B cell (primary cell): ENCODE measurements at regions not wholly inside any gene's neighbourhood (a gene's known extent, or its start where the extent isn't known, plus 50 kb on each side); places are given as distances from the start of the nearest gene placed in this dataset.

ENCODE experiments used
- ATAC-seq: fragments of 200-7000 bp; cut with Tn5 transposase; one replicate; pipeline ENCODE4 v1.10.0; 2021; ENCODE audit warnings: low read depth, mild to moderate bottlenecking, moderate number of reproducible peaks, moderate library complexity
- CTCF ChIA-PET: fragments of 350-600 bp; sonication (Branson Sonifier 250); formaldehyde crosslinking; loops from one replicate; lab custom pipeline; 2021; ENCODE audit warnings: antibody characterized with exemption, inconsistent platforms; lab: Charles Lee
- POLR2A ChIA-PET: fragments of 350-600 bp; sonication (Branson Sonifier 250); formaldehyde crosslinking; loops from one replicate; lab custom pipeline; 2021; ENCODE audit warnings: antibody characterized with exemption; lab: Charles Lee
- DNase-seq: peaks from one replicate; pipeline ENCODE4 v3.0.0; 2013
- H2AFZ ChIP-seq: 2 replicates; pipeline ENCODE4 v1.6.1; 2012; ENCODE audit warnings: mild to moderate bottlenecking, low read depth, low read length; ENCODE audit not compliant: insufficient read depth, poor library complexity, severe bottlenecking
- H3K27ac ChIP-seq, 2 donors: 1 replicate in 1 of 2; 2 replicates in 1 of 2; pipeline ENCODE4 v1.5.1; 2012 to 2013; ENCODE audit warnings: low read length in 2 of 2, mild to moderate bottlenecking in 2 of 2, moderate library complexity in 1 of 2
- H3K27me3 ChIP-seq, 4 experiments: fragments of 200-600 bp in 1 of 4; sonication (generic) in 1 of 4; replicated peaks in 1 of 4; 1 replicate in 2 of 4; 2 replicates in 2 of 4; pipeline versions ENCODE4 v1.6.1 to v1.7.0; 2013 to 2016; ENCODE audit warnings: low read length in 3 of 4, mild to moderate bottlenecking in 2 of 4, mixed read lengths in 1 of 4, moderate library complexity in 1 of 4; ENCODE audit not compliant: insufficient read depth in 4 of 4, control insufficient read depth in 3 of 4; ENCODE audit errors: control extremely low read depth in 1 of 4
- H3K36me3 ChIP-seq, 2 experiments: replicated peaks in 1 of 2; 1 replicate in 1 of 2; 2 replicates in 1 of 2; pipeline versions ENCODE4 v1.6.1 to v1.7.1; 2013; ENCODE audit warnings: low read length in 1 of 2; ENCODE audit not compliant: insufficient read depth in 2 of 2, control insufficient read depth in 1 of 2; ENCODE audit errors: control extremely low read depth in 1 of 2, extremely low read depth in 1 of 2
- H3K4me1 ChIP-seq, 2 donors: fragments of 200-600 bp in 1 of 2; sonication (generic) in 1 of 2; 1 replicate in 1 of 2; 2 replicates in 1 of 2; pipeline versions ENCODE4 v1.5.1 to v1.6.1; 2013 to 2017; ENCODE audit warnings: low read length in 2 of 2; ENCODE audit not compliant: control insufficient read depth in 2 of 2, insufficient read depth in 2 of 2
- H3K4me2 ChIP-seq: replicated peaks from 2 replicates; pipeline ENCODE3; 2012; ENCODE audit warnings: mild to moderate bottlenecking, low read depth, low read length; ENCODE audit not compliant: poor library complexity, severe bottlenecking
- H3K4me3 ChIP-seq, 5 experiments: fragments of 200-600 bp in 1 of 5; sonication (generic) in 1 of 5; 1 replicate in 3 of 5; 2 replicates in 2 of 5; pipeline versions ENCODE4 v1.5.1 to v1.7.0; 2011 to 2016; ENCODE audit warnings: low read length in 4 of 5, mild to moderate bottlenecking in 4 of 5, low read depth in 2 of 5, control low read depth in 1 of 5, moderate library complexity in 1 of 5; ENCODE audit not compliant: insufficient read depth in 1 of 5; ENCODE audit errors: control extremely low read depth in 1 of 5, extremely low read depth in 1 of 5
- H3K79me2 ChIP-seq: fragments of 200-600 bp; sonication (generic); one replicate; pipeline ENCODE4 v1.6.0; 2016; ENCODE audit warnings: low read length; ENCODE audit not compliant: control insufficient read depth, insufficient read depth
- H3K9ac ChIP-seq: fragments of 200-600 bp; sonication (generic); 2 replicates; pipeline ENCODE4 v1.6.1; 2017; ENCODE audit warnings: mild to moderate bottlenecking, low read length, moderate library complexity
- H3K9me3 ChIP-seq, 3 donors: one replicate each; pipeline versions ENCODE4 v1.6.1 to v1.7.1; 2013; ENCODE audit warnings: low read length in 2 of 3; ENCODE audit not compliant: control insufficient read depth in 2 of 3, insufficient read depth in 1 of 3; ENCODE audit errors: control extremely low read depth in 1 of 3
- H4K20me1 ChIP-seq: 2 replicates; pipeline ENCODE4 v1.6.0; 2012; ENCODE audit warnings: mild to moderate bottlenecking, low read length; ENCODE audit not compliant: insufficient read depth, control insufficient read depth, poor library complexity, severe bottlenecking
- H3K27ac Mint-ChIP-seq: one replicate; pipeline ENCODE4 v1.8.0; 2021; ENCODE audit warnings: mixed read lengths
- H3K27me3 Mint-ChIP-seq: one replicate; pipeline ENCODE4 v1.8.0; 2021; ENCODE audit warnings: mixed read lengths
- H3K4me1 Mint-ChIP-seq: one replicate; pipeline ENCODE4 v1.8.0; 2021; ENCODE audit warnings: mixed read lengths
- H3K4me3 Mint-ChIP-seq: one replicate; pipeline ENCODE4 v1.8.0; 2021; ENCODE audit warnings: mixed read lengths
- H3K9me3 Mint-ChIP-seq: one replicate; pipeline ENCODE4 v1.8.0; 2022; ENCODE audit warnings: mixed read lengths; ENCODE audit not compliant: insufficient read depth
- EZH2 ChIP-seq: IDR thresholded peaks from 2 replicates; pipeline ENCODE4 v1.6.1; 2012; ENCODE audit warnings: borderline replicate concordance, low read depth, mild to moderate bottlenecking, moderate library complexity, low read length; ENCODE audit not compliant: insufficient read depth, poor library complexity, severe bottlenecking
- WGBS: methylation state at CpG from one replicate; pipeline ENCODE4 v1.1.5; 2013; ENCODE audit warnings: missing lambda C conversion rate; ENCODE audit not compliant: insufficient coverage; 5-methylcytosine and 5-hydroxymethylcytosine counted together
- intact Hi-C: fragments of 100-400 bp; cut with micrococcal nuclease; formaldehyde crosslinking; loops from one replicate; pipeline ENCODE4 v1.10.0; 2022
- TF ChIP-seq, protein P1 (sequence below): fragments of 200-600 bp; IDR thresholded peaks from one replicate; pipeline ENCODE4 v1.8.0; 2022; ENCODE audit warnings: antibody characterized with exemption, mild to moderate bottlenecking

DNA sequence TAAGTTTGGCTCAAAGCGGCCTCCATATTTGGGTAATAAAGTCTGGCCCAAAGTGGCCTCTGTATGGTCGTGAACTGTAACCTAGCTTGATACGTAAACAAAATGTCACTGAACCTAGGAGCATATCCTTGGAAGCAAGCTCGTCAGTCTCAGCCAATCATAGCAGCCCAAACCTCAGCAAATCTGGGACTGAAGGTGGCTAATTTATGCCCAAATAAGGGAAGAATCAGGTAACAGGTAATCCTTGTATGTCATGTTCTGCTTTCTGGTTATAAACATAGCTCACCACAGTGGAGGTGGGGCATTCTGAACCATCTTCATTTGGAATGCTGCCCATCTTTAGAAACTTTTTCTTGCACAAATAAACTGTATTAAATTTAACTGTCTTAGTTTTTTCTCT lies 281.1 kb downstream of the TTLL7 start:
- no peaks in the 10 kb centered on the region for H3K4me1 Mint-ChIP-seq
- no peak overlapping the region for H3K9ac ChIP-seq
- no peak overlapping the region for H3K4me3 ChIP-seq
- no peaks in the 10 kb centered on the region for H3K4me1 ChIP-seq
- no peaks in the 10 kb centered on the region for H3K79me2 ChIP-seq
- no peak overlapping the region for H3K27ac Mint-ChIP-seq
- POLR2A ChIA-PET = no interaction called here
- no peak overlapping the region for H3K27ac ChIP-seq
- H3K4me3 Mint-ChIP-seq = no peak overlapping the region
- no peak overlapping the region for H2AFZ ChIP-seq
- ATAC-seq = no peak
- no peaks in the 10 kb centered on the region for H3K9me3 ChIP-seq
- no peaks in the 10 kb centered on the region for H4K20me1 ChIP-seq
- TF ChIP-seq EZH2 = no peak
- TF ChIP-seq, protein P1, sequence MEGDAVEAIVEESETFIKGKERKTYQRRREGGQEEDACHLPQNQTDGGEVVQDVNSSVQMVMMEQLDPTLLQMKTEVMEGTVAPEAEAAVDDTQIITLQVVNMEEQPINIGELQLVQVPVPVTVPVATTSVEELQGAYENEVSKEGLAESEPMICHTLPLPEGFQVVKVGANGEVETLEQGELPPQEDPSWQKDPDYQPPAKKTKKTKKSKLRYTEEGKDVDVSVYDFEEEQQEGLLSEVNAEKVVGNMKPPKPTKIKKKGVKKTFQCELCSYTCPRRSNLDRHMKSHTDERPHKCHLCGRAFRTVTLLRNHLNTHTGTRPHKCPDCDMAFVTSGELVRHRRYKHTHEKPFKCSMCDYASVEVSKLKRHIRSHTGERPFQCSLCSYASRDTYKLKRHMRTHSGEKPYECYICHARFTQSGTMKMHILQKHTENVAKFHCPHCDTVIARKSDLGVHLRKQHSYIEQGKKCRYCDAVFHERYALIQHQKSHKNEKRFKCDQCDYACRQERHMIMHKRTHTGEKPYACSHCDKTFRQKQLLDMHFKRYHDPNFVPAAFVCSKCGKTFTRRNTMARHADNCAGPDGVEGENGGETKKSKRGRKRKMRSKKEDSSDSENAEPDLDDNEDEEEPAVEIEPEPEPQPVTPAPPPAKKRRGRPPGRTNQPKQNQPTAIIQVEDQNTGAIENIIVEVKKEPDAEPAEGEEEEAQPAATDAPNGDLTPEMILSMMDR = no peak
- no peak for DNase-seq
- H3K27me3 Mint-ChIP-seq = no peaks in the 10 kb centered on the region
- CTCF ChIA-PET = no interaction called here
- intact Hi-C loops = no loop called here
- H3K36me3 ChIP-seq = no peaks in the 10 kb centered on the region
- no peaks in the 10 kb centered on the region for H3K27me3 ChIP-seq
- WGBS = 88% methylated on average over 3 of the region's 4 CpGs
- no peak overlapping the region for H3K4me2 ChIP-seq
- no peaks in the 10 kb centered on the region for H3K9me3 Mint-ChIP-seq

GRCh38 chr1:83716641-83717040 lies 282.3 kb downstream of the TTLL7 start:
- H3K4me1 ChIP-seq = no peaks in the 10 kb centered on the region
- ATAC-seq (no peak), DNase-seq (no peak)
- H3K4me2 ChIP-seq = no peak overlapping the region
- Mint-ChIP-seq H3K27me3 (no peaks in the 10 kb centered on the region), H3K4me1 (no peaks in the 10 kb centered on the region), H3K9me3 (no peaks in the 10 kb centered on the region), H3K27ac (no peak overlapping the region), H3K4me3 (no peak overlapping the region)
- no peaks in the 10 kb centered on the region for H3K36me3 ChIP-seq
- H2AFZ ChIP-seq = no peak overlapping the region
- H3K9ac ChIP-seq = no peak overlapping the region
- no peaks in the 10 kb centered on the region for H3K27me3 ChIP-seq
- H3K27ac ChIP-seq = no peak overlapping the region
- H3K4me3 ChIP-seq = no peak overlapping the region
- H3K79me2 ChIP-seq = no peaks in the 10 kb centered on the region
- ChIA-PET POLR2A (no interaction called here), CTCF (no interaction called here)
- no peaks in the 10 kb centered on the region for H4K20me1 ChIP-seq
- intact Hi-C loops = no loop called here
- TF ChIP-seq EZH2 = no peak
- TF ChIP-seq, protein P1 = no peak
- 88% methylated on average over 2 of the region's 3 CpGs for WGBS
- no peaks in the 10 kb centered on the region for H3K9me3 ChIP-seq
